ENCODE measurements at regions not wholly inside any gene's neighbourhood (a gene's known extent, or its start where the extent isn't known, plus 50 kb on each side); places are given as distances from the start of the nearest gene placed in this dataset.

- no peaks in the 10 kb centered on the region for H3K9me3 Mint-ChIP-seq
- no peak overlapping the region for H3K4me3 Mint-ChIP-seq
- ChIA-PET CTCF (no interaction called here), POLR2A (no interaction called here)
- Histone ChIP-seq H3K4me1 (ENCODE audit: insufficient read depth, low read length) (no peaks in the 10 kb centered on the region), H3K36me3 (ENCODE audit: insufficient read depth, low read length) (no peaks in the 10 kb centered on the region), H3K9me3 (ENCODE audit: control insufficient read depth in 1 of 2, insufficient read depth in 1 of 2, low read length in 2 of 2) (no peaks in the 10 kb centered on the region), H3K4me3 (ENCODE audit: low read length) (no peak overlapping the region), H3K27ac (ENCODE audit: low read depth in 1 of 2, low read length in 2 of 2) (no peak overlapping the region), H3K27me3 (ENCODE audit: control insufficient read depth in 1 of 2, insufficient read depth in 2 of 2, low read length in 2 of 2) (no peaks in the 10 kb centered on the region)
- H3K36me3 Mint-ChIP-seq (ENCODE audit: low read depth): no peaks in the 10 kb centered on the region
- no peak overlapping the region for H3K27ac Mint-ChIP-seq
- peaks cover 22% of the 10 kb centered on the region for H3K27me3 Mint-ChIP-seq
- TF ChIP-seq, protein P1, sequence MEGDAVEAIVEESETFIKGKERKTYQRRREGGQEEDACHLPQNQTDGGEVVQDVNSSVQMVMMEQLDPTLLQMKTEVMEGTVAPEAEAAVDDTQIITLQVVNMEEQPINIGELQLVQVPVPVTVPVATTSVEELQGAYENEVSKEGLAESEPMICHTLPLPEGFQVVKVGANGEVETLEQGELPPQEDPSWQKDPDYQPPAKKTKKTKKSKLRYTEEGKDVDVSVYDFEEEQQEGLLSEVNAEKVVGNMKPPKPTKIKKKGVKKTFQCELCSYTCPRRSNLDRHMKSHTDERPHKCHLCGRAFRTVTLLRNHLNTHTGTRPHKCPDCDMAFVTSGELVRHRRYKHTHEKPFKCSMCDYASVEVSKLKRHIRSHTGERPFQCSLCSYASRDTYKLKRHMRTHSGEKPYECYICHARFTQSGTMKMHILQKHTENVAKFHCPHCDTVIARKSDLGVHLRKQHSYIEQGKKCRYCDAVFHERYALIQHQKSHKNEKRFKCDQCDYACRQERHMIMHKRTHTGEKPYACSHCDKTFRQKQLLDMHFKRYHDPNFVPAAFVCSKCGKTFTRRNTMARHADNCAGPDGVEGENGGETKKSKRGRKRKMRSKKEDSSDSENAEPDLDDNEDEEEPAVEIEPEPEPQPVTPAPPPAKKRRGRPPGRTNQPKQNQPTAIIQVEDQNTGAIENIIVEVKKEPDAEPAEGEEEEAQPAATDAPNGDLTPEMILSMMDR (IDR thresholded peaks at IDR 0.05): no peak
- DNase-seq: no peak
- intact Hi-C loops (cut with DNase I, micrococcal nuclease): no loop called here
- no peak for ATAC-seq (ENCODE audit: poor library complexity)
- H3K4me1 Mint-ChIP-seq (ENCODE audit: low read depth): no peaks in the 10 kb centered on the region
Observed at GRCh38 chr11:22454461-22455090, 116.4 kb downstream of the SLC17A6 start.

DNA sequence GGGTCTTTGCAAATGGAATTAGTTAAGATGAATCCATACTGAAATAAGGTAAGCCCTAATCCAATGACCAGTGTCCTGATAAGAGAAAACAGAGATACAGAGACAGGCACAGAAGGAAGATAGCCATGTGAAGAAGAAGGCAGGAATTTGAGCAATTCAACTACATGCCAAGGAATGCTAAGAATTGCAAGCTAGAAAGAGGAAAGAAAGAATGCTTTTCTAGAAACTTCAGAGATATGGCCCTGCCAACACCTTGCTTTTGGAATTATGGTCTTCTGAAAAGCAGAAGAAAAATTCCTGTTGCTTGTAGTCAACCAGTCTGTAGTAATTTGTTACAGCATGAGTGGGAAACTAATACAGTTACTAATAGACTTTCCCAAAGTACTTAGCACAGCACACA is 111.3 kb downstream of the SLC17A6 start:
- no peaks in the 10 kb centered on the region for H3K4me1 ChIP-seq (ENCODE audit: insufficient read depth, low read length)
- POLR2A ChIA-PET: no interaction called here
- Mint-ChIP-seq H3K4me3 (no peak overlapping the region), H3K27me3 (peaks cover 15% of the 10 kb centered on the region), H3K4me1 (ENCODE audit: low read depth) (no peaks in the 10 kb centered on the region), H3K27ac (no peak overlapping the region), H3K9me3 (no peaks in the 10 kb centered on the region), H3K36me3 (ENCODE audit: low read depth) (no peaks in the 10 kb centered on the region)
- CTCF ChIA-PET: interaction anchor here (1.5 kb wide), 1 partner anchor 12 kb away, joined by 3 read pairs; no protein-coding TSS in a partner anchor
- TF ChIP-seq, protein P1 (IDR thresholded peaks at IDR 0.05): no peak
- no peaks in the 10 kb centered on the region for H3K27me3 ChIP-seq (ENCODE audit: control insufficient read depth in 1 of 2, insufficient read depth in 2 of 2, low read length in 2 of 2)
- H3K9me3 ChIP-seq (ENCODE audit: control insufficient read depth in 1 of 2, insufficient read depth in 1 of 2, low read length in 2 of 2): no peaks in the 10 kb centered on the region
- H3K27ac ChIP-seq (ENCODE audit: low read depth in 1 of 2, low read length in 2 of 2): no peak overlapping the region
- DNase-seq: no peak
- H3K36me3 ChIP-seq (ENCODE audit: insufficient read depth, low read length): no peaks in the 10 kb centered on the region
- H3K4me3 ChIP-seq (ENCODE audit: low read length): no peak overlapping the region
- intact Hi-C loops (cut with DNase I, micrococcal nuclease): no loop called here
- ATAC-seq (ENCODE audit: poor library complexity): no peak

GRCh38 chr11:22444076-22444475 is 105.9 kb downstream of the SLC17A6 start:
- Mint-ChIP-seq H3K4me1 (ENCODE audit: low read depth) (no peaks in the 10 kb centered on the region), H3K4me3 (no peak overlapping the region), H3K36me3 (ENCODE audit: low read depth) (no peaks in the 10 kb centered on the region), H3K9me3 (no peaks in the 10 kb centered on the region), H3K27me3 (peaks cover 9% of the 10 kb centered on the region), H3K27ac (no peak overlapping the region)
- intact Hi-C loops (cut with DNase I, micrococcal nuclease): no loop called here
- CTCF ChIA-PET: no interaction called here
- H3K36me3 ChIP-seq (ENCODE audit: insufficient read depth, low read length): no peaks in the 10 kb centered on the region
- H3K4me1 ChIP-seq (ENCODE audit: insufficient read depth, low read length): no peaks in the 10 kb centered on the region
- H3K27ac ChIP-seq (ENCODE audit: low read depth in 1 of 2, low read length in 2 of 2): no peak overlapping the region
- ATAC-seq (ENCODE audit: poor library complexity) (no peak), DNase-seq (no peak)
- no peaks in the 10 kb centered on the region for H3K9me3 ChIP-seq (ENCODE audit: control insufficient read depth in 1 of 2, insufficient read depth in 1 of 2, low read length in 2 of 2)
- POLR2A ChIA-PET: no interaction called here
- no peaks in the 10 kb centered on the region for H3K27me3 ChIP-seq (ENCODE audit: control insufficient read depth in 1 of 2, insufficient read depth in 2 of 2, low read length in 2 of 2)
- H3K4me3 ChIP-seq (ENCODE audit: low read length): no peak overlapping the region
- TF ChIP-seq, protein P1 (IDR thresholded peaks at IDR 0.05): no peak

Data from CD4-positive, alpha-beta T cell (primary cell).